GM12865 (cell line): ENCODE measurements at regions not wholly inside any gene's neighbourhood (a gene's known extent, or its start where the extent isn't known, plus 50 kb on each side); places are given as distances from the start of the nearest gene placed in this dataset.
"Not testable (repeated sequence)": the region's sequence is repeated elsewhere in the genome, so short reads cannot be mapped to it uniquely, and the experiment has no call there.

Experiments used
- DNase-seq: peaks from one replicate; pipeline ENCODE4 v3.0.0; 2010; ENCODE audit warnings: low read depth
- H3K4me3 ChIP-seq: 2 replicates; pipeline ENCODE4 v1.5.1; 2011; ENCODE audit warnings: mild to moderate bottlenecking, low read depth, low read length, control low read depth
- TF ChIP-seq, protein P1 (sequence below): IDR thresholded peaks from 2 replicates; pipeline ENCODE4 v1.5.1; 2011; ENCODE audit warnings: low read length, control low read depth, low read depth, inconsistent platforms; ENCODE audit not compliant: insufficient read depth; ENCODE audit errors: missing control alignments

DNA sequence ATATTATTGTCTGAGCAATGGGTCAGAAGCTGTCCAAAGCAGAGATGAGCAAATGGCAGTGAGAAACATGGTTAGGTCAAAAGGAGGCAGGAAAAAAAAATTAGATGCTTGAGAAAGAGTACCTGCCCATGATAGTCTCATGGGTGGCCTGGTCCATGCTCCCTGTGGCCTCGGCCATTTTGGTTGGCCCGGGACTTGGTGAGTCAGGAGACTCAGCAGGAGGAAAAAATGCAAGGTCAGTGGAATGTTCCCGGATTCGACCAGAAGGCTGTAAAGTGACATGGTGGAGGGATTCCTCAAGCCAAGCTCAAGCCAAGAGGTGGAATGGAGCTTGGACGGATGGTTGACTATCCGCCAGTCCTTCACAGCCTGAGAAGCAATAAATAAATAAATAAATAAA is 236.7 kb downstream of the ASMT start:
- no peak for DNase-seq
- no peak overlapping the region for H3K4me3 ChIP-seq
- TF ChIP-seq, protein P1, sequence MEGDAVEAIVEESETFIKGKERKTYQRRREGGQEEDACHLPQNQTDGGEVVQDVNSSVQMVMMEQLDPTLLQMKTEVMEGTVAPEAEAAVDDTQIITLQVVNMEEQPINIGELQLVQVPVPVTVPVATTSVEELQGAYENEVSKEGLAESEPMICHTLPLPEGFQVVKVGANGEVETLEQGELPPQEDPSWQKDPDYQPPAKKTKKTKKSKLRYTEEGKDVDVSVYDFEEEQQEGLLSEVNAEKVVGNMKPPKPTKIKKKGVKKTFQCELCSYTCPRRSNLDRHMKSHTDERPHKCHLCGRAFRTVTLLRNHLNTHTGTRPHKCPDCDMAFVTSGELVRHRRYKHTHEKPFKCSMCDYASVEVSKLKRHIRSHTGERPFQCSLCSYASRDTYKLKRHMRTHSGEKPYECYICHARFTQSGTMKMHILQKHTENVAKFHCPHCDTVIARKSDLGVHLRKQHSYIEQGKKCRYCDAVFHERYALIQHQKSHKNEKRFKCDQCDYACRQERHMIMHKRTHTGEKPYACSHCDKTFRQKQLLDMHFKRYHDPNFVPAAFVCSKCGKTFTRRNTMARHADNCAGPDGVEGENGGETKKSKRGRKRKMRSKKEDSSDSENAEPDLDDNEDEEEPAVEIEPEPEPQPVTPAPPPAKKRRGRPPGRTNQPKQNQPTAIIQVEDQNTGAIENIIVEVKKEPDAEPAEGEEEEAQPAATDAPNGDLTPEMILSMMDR: no peak

DNA sequence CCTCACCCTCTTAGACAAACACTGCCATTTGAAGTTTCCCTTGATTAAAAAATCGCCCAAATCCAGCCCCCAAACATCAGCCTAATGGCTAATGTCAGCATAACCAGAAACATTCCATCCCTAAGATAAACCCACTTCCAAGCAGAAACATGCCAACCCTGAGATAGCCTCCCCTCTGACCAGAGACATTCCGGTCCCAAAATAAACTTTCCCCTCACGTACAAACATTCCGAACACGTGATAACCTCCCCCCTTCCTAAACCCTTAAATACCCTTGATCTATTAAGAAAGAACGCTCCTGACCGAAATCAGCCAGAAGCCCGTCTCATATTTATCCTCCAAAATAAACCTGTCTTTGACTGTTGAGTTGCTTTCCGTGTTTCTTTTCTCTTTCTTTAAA is 237.2 kb downstream of the ASMT start:
- DNase-seq: no peak
- no peak overlapping the region for H3K4me3 ChIP-seq
- TF ChIP-seq, protein P1: no peak

DNA sequence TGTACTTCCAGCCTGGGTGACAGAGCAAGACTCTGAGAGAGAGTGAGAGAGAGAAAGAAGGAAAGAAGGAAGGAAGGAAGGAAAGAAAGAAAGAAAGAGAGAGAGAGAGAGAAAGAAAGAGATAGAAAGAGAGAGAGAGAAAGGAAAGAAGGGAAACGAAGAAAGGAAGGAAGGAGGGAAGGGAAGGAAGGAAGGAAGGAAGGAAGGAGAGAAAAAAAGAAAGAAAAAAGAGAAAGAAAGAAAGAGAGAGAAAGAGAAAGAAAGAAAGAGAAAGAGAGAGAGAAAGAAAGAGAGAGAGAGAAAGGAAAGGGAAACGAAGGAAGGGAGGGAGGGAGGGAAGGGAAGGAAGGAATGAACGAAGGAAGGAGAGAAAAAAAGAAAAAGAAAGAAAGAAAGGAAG is 238.6 kb downstream of the ASMT start:
- no peak overlapping the region for H3K4me3 ChIP-seq
- TF ChIP-seq, protein P1: no peak
- DNase-seq: no peak

DNA sequence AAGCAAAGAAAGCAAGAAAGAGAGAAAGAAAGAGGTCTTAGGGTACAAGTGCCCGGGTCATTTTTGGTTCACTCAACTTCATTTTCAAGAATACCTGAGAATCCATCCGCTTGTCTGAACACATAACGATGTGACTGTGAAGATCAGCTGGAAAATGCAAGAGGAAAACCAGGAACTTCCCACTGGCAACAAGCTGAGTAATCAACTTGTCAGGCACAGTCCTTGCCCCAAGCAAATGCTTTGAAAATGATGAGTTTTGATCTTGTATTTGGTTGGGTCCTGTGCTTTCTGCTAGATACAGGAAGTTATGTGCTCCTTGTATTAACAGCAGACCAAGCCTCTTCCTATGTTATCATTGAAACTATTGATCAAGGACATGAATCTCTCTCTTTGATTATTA is 239.1 kb downstream of the ASMT start:
- no peak overlapping the region for H3K4me3 ChIP-seq
- DNase-seq: no peak
- TF ChIP-seq, protein P1: no peak

DNA sequence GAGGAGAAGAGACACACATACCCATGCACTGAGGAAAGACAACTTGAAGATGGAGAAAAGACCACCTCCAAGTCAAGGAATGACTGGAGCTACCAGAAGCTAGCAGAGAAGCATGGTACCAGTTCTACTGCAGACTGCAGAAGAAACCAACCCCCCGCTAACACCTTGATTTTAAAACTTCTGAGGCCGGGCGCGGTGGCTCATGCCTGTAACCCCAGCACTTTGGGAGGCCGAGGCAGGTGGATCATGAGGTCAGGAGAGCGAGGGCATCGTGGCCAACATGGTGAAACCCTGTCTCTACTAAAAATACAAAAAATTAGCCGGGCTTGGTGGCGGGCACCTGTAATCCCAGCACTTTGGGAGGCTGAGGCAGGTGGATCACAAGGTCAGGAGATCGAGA is 240.0 kb downstream of the ASMT start:
- not testable (repeated sequence) for DNase-seq, H3K4me3 ChIP-seq

DNA sequence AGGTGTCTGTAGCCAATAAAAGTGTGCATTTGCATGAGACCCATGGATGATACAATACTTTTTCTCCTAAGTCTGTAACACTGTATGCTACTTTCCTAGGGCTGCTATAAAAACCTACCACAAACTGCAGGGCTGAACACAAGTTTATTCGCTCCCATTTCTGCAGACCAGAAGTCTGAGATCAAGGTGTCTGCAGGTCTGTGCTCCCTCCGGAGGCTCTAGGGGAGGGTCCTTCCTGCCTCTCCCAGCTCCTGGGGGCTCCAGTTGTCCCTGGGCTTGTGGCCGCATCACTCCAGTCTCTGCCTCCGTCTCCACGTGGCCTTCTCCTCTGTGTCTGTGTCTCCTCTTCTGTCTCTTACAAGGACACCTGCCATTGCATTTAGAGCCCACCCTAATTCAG is 244.4 kb downstream of the ASMT start:
- H3K4me3 ChIP-seq, DNase-seq: not testable (repeated sequence)

DNA sequence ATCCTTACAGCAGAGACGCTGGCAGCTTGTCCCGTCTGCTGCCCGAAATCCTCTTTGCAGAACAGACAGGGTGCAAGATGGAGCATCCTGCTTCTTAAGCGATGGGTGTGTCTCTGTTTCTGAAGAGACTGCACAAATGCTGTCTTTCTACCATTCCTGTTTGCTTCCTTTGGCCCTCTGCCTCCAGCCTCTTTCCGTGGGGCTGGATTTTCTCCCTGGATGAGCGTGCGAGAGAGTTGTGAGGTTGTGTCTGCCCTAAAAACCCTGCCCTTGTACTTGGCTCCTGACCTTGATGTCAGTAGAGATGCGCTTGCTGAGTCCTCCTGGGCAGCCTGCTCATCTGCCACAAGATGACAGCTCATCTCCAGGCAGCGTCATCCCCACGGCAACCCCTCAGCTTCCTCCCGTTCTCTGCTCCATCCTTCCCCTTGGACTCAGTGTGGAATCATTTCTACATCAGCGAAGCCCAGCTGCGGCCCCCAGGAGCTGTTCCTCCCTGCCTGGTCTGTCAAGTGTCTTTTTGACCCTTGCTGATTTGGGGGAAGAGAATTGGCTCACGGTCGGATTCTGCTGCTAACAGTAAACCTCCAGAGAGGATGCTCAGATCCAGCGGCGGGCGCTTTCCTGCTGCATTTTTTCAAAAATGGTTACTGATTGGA is 246.2 kb downstream of the ASMT start:
- no peak for DNase-seq
- TF ChIP-seq, protein P1: no peak
- no peak overlapping the region for H3K4me3 ChIP-seq

DNA sequence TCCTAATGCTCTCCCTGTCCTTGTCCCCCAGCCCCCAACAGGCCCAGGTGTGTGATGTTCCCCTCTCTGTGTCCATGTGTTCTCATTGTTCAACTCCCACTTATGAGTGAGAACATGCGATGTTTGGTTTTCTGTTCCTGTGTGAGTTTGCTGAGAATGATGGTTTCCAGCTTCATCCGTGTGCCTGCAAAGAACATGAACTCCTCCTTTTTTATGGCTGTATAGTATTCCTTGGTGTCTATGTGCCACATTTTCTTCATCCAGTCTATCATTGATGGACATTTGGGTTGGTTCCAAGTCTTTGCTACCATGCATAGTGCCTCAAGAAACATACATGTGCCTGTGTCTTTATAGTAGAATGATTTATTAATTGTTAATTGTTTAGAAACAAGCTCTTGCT is 249.1 kb downstream of the ASMT start:
- not testable (repeated sequence) for DNase-seq, H3K4me3 ChIP-seq

DNA sequence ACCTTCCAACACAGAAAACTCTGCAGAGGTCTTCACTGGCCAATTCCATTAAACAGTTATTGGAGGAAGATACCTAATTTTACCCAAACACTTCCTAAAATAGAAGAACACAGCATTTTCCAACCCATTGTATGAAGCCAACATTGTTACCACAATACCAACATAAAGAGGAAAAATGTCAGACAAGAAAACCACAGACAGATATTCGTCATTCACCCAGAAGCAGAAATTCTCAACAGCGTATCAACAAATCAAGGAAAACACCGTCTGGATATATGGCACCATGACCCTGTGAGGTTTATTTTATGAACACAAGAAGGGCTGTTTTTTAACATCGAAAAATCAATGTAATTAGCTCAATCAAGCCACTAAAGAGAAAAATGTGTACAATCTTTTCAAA is 255.6 kb downstream of the ASMT start:
- TF ChIP-seq, protein P1: no peak
- H3K4me3 ChIP-seq: no peak overlapping the region
- DNase-seq: no peak
